HCT116 (cell line): ENCODE measurements at regions not wholly inside any gene's neighbourhood (a gene's known extent, or its start where the extent isn't known, plus 50 kb on each side); places are given as distances from the start of the nearest gene placed in this dataset.

Experiments
- ATAC-seq: fragments of 200-7000 bp; cut with Tn5 transposase; 2 replicates; pipeline ENCODE4 v1.9.1; 2020; ENCODE audit warnings: mild to moderate bottlenecking, moderate library complexity
- BruUV-seq: library from RNA; stranded (reverse); fragments of 400-500 nt; replicated peaks from 2 replicates; lab custom pipeline; 2021; lab: Mats Ljungman, UMichigan
- CTCF ChIA-PET: fragments of 300-600 bp; sonication (Branson Sonifier 250); formaldehyde crosslinking; loops from one replicate; lab custom pipeline; 2021; ENCODE audit warnings: antibody characterized with exemption; lab: Charles Lee
- POLR2A ChIA-PET: fragments of 300-600, 350-600 bp; sonication (Branson Sonifier 250); formaldehyde crosslinking; loops from one replicate; lab custom pipeline; 2021; ENCODE audit warnings: antibody characterized with exemption; lab: Charles Lee
- RAD21 ChIA-PET, 2 experiments: fragments of 300-600 bp; sonication (Branson Sonifier 250); formaldehyde crosslinking; loops; one replicate each; lab custom pipeline; 2023; ENCODE audit warnings: low total read pairs in 2 of 2; ENCODE audit not compliant: uncharacterized antibody in 2 of 2, unreplicated experiment in 2 of 2, low non-redundant PET in 1 of 2; lab: Charles Lee
- DNase-seq: peaks from one replicate; pipeline ENCODE4 v3.0.0-alpha.2; 2010; ENCODE audit warnings: low read depth, low spot score
- H2AFZ ChIP-seq: fragments of 200-600 bp; shearing (Covaris generic), sonication (generic); 2 replicates; pipeline ENCODE4 v1.6.1; 2017; ENCODE audit warnings: low read depth, mixed run types, mixed read lengths, antibody characterized with exemption, low read length; ENCODE audit not compliant: poor library complexity, severe bottlenecking
- H3K27ac ChIP-seq: 2 replicates; pipeline ENCODE4 v1.5.1; 2012; ENCODE audit warnings: low read depth, low read length
- H3K27me3 ChIP-seq: fragments of 200-600 bp; sonication (generic); 2 replicates; pipeline ENCODE4 v1.6.1; 2016; ENCODE audit warnings: mixed run types, low read length, mixed read lengths; ENCODE audit not compliant: insufficient read depth
- H3K36me3 ChIP-seq, 2 experiments: fragments of 200-500 bp in 1 of 2; fragments of 200-600 bp in 1 of 2; sonication (Bioruptor generic) in 1 of 2; sonication (generic) in 1 of 2; 2 replicates each; pipeline versions ENCODE4 v1.5.1 to v1.6.1; 2014 to 2016; ENCODE audit warnings: low read length in 2 of 2, inconsistent platforms in 1 of 2, mixed read lengths in 1 of 2, mixed run types in 1 of 2; ENCODE audit not compliant: insufficient read depth in 2 of 2, control insufficient read depth in 1 of 2
- H3K4me1 ChIP-seq, 2 experiments: fragments of 200-600 bp in 1 of 2; sonication (generic) in 1 of 2; 2 replicates each; pipeline versions ENCODE4 v1.5.1 to v1.6.1; 2012 to 2017; ENCODE audit warnings: low read length in 2 of 2, inconsistent platforms in 1 of 2, mild to moderate bottlenecking in 1 of 2, mixed read lengths in 1 of 2, mixed run types in 1 of 2, moderate library complexity in 1 of 2; ENCODE audit not compliant: insufficient read depth in 2 of 2, control insufficient read depth in 1 of 2
- H3K4me2 ChIP-seq: fragments of 200-600 bp; sonication (generic); 2 replicates; pipeline ENCODE4 v1.6.1; 2017; ENCODE audit warnings: mixed run types, low read length, mixed read lengths
- H3K4me3 ChIP-seq, 2 experiments: fragments of 200-600 bp in 1 of 2; sonication (generic) in 1 of 2; replicated peaks in 1 of 2; 2 replicates each; pipeline ENCODE4 v1.5.1; 2011 to 2016; ENCODE audit warnings: low read length in 2 of 2, control low read depth in 1 of 2, low read depth in 1 of 2, mild to moderate bottlenecking in 1 of 2, mixed read lengths in 1 of 2, mixed run types in 1 of 2
- H3K79me2 ChIP-seq: fragments of 200-600 bp; sonication (generic); 2 replicates; pipeline ENCODE4 v1.6.1; 2017; ENCODE audit warnings: mild to moderate bottlenecking, mixed run types, low read length, moderate library complexity, mixed read lengths; ENCODE audit not compliant: insufficient read depth
- H3K9ac ChIP-seq: fragments of 200-600 bp; sonication (generic); 2 replicates; pipeline ENCODE4 v1.6.1; 2016; ENCODE audit warnings: low read length, mixed read lengths
- H3K9me2 ChIP-seq: fragments of 200-600 bp; sonication (generic), shearing (Covaris generic); 2 replicates; pipeline ENCODE4 v1.6.1; 2017; ENCODE audit warnings: mixed run types, mild to moderate bottlenecking, moderate library complexity; ENCODE audit not compliant: insufficient read depth
- H3K9me3 ChIP-seq, 2 experiments: fragments of 200-500 bp in 1 of 2; fragments of 200-600 bp in 1 of 2; sonication (Bioruptor generic) in 1 of 2; sonication (generic) in 1 of 2; 2 replicates each; pipeline ENCODE4 v1.6.1; 2014 to 2017; ENCODE audit warnings: low read length in 2 of 2, mixed read lengths in 2 of 2, inconsistent platforms in 1 of 2, low read depth in 1 of 2, mild to moderate bottlenecking in 1 of 2, mixed run types in 1 of 2, moderate library complexity in 1 of 2; ENCODE audit not compliant: control insufficient read depth in 1 of 2, insufficient read depth in 1 of 2
- H4K20me1 ChIP-seq: fragments of 200-600 bp; sonication (generic), shearing (Covaris generic); 2 replicates; pipeline ENCODE4 v1.6.1; 2017; ENCODE audit warnings: mixed run types, mild to moderate bottlenecking, moderate library complexity; ENCODE audit not compliant: insufficient read depth
- CBX3 ChIP-seq: IDR thresholded peaks from 2 replicates; pipeline ENCODE4 v1.6.1; 2012; ENCODE audit warnings: low read depth
- EGR1 ChIP-seq: IDR thresholded peaks from 2 replicates; pipeline ENCODE4 v1.6.1; 2012; ENCODE audit warnings: low read depth
- ELF1 ChIP-seq: IDR thresholded peaks from 2 replicates; pipeline ENCODE4 v1.6.1; 2012; ENCODE audit warnings: low read depth, borderline replicate concordance
- EZH2phosphoT487 ChIP-seq: fragments of 200-600 bp; IDR thresholded peaks from 2 replicates; pipeline ENCODE4 v1.6.1; 2018; ENCODE audit warnings: antibody characterized with exemption, borderline replicate concordance
- FOSL1 ChIP-seq: IDR thresholded peaks from 2 replicates; pipeline ENCODE4 v1.6.1; 2012; ENCODE audit warnings: low read depth
- JUND ChIP-seq: IDR thresholded peaks from 2 replicates; pipeline ENCODE4 v1.6.1; 2012
- POLR2A ChIP-seq: IDR thresholded peaks from 2 replicates; pipeline ENCODE4 v1.7.0; 2011; ENCODE audit warnings: borderline replicate concordance; ENCODE audit not compliant: insufficient read depth, insufficient read length; ENCODE audit errors: extremely low read depth
- POLR2AphosphoS5 ChIP-seq: IDR thresholded peaks from 2 replicates; pipeline ENCODE4 v1.6.1; 2011; ENCODE audit warnings: mild to moderate bottlenecking, low read depth, low read length, moderate library complexity
- REST ChIP-seq: IDR thresholded peaks from 2 replicates; pipeline ENCODE4 v1.6.1; 2012; ENCODE audit warnings: low read depth
- SIN3A ChIP-seq: IDR thresholded peaks from 2 replicates; pipeline ENCODE4 v1.6.1; 2012; ENCODE audit warnings: low read depth
- SP1 ChIP-seq: IDR thresholded peaks from 2 replicates; pipeline ENCODE4 v1.6.1; 2012; ENCODE audit warnings: low read depth
- SRF ChIP-seq: IDR thresholded peaks from 2 replicates; pipeline ENCODE4 v1.6.1; 2012; ENCODE audit warnings: low read depth
- ZFX ChIP-seq: fragments of 450-650 bp; IDR thresholded peaks from 2 replicates; pipeline ENCODE4 v1.6.1; 2017
- intact Hi-C: fragments of 100-400 bp; cut with micrococcal nuclease; formaldehyde crosslinking; loops from 2 replicates; pipeline ENCODE4 v1.10.0; 2022
- TF ChIP-seq, protein P1 (sequence below): IDR thresholded peaks from 2 replicates; pipeline ENCODE4 v1.6.1; 2012

GRCh38 chr3:71951361-71951760 is 166.4 kb upstream of the PROK2 start:
- no peak overlapping the region for H2AFZ ChIP-seq
- POLR2A ChIA-PET, result no interaction called here
- CTCF ChIA-PET, result no interaction called here
- H3K27ac ChIP-seq, result no peak overlapping the region
- DNase-seq (no peak), ATAC-seq (no peak)
- no peak overlapping the region for H3K4me3 ChIP-seq
- no peaks in the 10 kb centered on the region for H4K20me1 ChIP-seq
- no peaks in the 10 kb centered on the region for H3K36me3 ChIP-seq
- RAD21 ChIA-PET, result no interaction called here
- peaks cover 25% of the 10 kb centered on the region for H3K27me3 ChIP-seq
- H3K4me1 ChIP-seq, result peaks cover 0 to 3% of the 10 kb centered on the region in 2 experiments; a peak in 1 of 4 replicates
- no peak for TF ChIP-seq REST
- H3K79me2 ChIP-seq, result no peaks in the 10 kb centered on the region
- intact Hi-C loops, result no loop called here
- BruUV-seq, result no TSS peak
- H3K9me2 ChIP-seq, result no peaks in the 10 kb centered on the region
- H3K9me3 ChIP-seq, result no peaks in the 10 kb centered on the region
- no peak overlapping the region for H3K9ac ChIP-seq
- no peak overlapping the region for H3K4me2 ChIP-seq

- ATAC-seq (no peak), DNase-seq (no peak)
- Histone ChIP-seq H2AFZ (no peak overlapping the region), H3K4me1 (no peaks in the 10 kb centered on the region), H3K9me2 (no peaks in the 10 kb centered on the region), H3K27ac (no peak overlapping the region), H3K4me3 (no peak overlapping the region), H4K20me1 (no peaks in the 10 kb centered on the region), H3K9me3 (no peaks in the 10 kb centered on the region), H3K27me3 (peaks cover 25% of the 10 kb centered on the region), H3K9ac (no peak overlapping the region), H3K79me2 (no peaks in the 10 kb centered on the region), H3K36me3 (no peaks in the 10 kb centered on the region), H3K4me2 (no peak overlapping the region)
- ChIA-PET CTCF (no interaction called here), POLR2A (no interaction called here), RAD21 (no interaction called here)
- intact Hi-C loops, result no loop called here
- BruUV-seq, result no TSS peak
- TF ChIP-seq EZH2phosphoT487 (no peak), FOSL1 (no peak), SP1 (no peak), REST (no peak), ZFX (no peak), ELF1 (no peak), POLR2AphosphoS5 (no peak), EGR1 (no peak), CBX3 (no peak), SIN3A (no peak), POLR2A (no peak), JUND (no peak), SRF (no peak)
- TF ChIP-seq, protein P1, sequence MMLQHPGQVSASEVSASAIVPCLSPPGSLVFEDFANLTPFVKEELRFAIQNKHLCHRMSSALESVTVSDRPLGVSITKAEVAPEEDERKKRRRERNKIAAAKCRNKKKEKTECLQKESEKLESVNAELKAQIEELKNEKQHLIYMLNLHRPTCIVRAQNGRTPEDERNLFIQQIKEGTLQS, result no peak
These were observed 164.5 kb upstream of the PROK2 start for GRCh38 chr3:71949442-71949841.
